K562 (cell line): ENCODE measurements at regions not wholly inside any gene's neighbourhood (a gene's known extent, or its start where the extent isn't known, plus 50 kb on each side); places are given as distances from the start of the nearest gene placed in this dataset.

Experiments used
- ATAC-seq: fragments of 200-7000 bp; cut with Tn5 transposase; 3 replicates; pipeline ENCODE4 v1.9.1; 2020; ENCODE audit warnings: moderate library complexity
- BruUV-seq: library from RNA; stranded (reverse); fragments of 400-500 nt; replicated peaks from 2 replicates; lab custom pipeline; 2021; lab: Mats Ljungman, UMichigan
- CTCF ChIA-PET: fragments of 300-600 bp; formaldehyde crosslinking; extraction: SDS; loops from one replicate; lab custom pipeline; 2021; ENCODE audit warnings: low intra/inter-chr PET ratio; lab: Yijun Ruan, JAX
- POLR2A ChIA-PET: fragments of 300-600, 350-650 bp; sonication (Branson Sonifier 250); formaldehyde crosslinking; extraction: SDS; loops from one replicate; lab custom pipeline; 2021; ENCODE audit warnings: antibody characterized with exemption, inconsistent platforms; lab: Yijun Ruan, JAX
- DNase-seq, 4 experiments: peaks; one replicate each; pipeline versions ENCODE4 v3.0.0 to v3.0.0-alpha.2; 2011 to 2018; ENCODE audit warnings: low spot score in 3 of 4, mixed read lengths in 3 of 4; ENCODE audit errors: extremely low read depth in 1 of 4
- FAIRE-seq: peaks from 2 replicates; lab custom pipeline; 2011; peaks lifted over from hg19 to GRCh38; lab: Jason Lieb, UNC
- H2AFZ ChIP-seq: 2 replicates; pipeline ENCODE4 v1.6.0; 2011; ENCODE audit warnings: low read depth, low read length, control low read depth, inconsistent platforms
- H3K27ac ChIP-seq: fragments of 200-600 bp; 3 replicates; pipeline ENCODE4 v1.8.0; 2011; ENCODE audit warnings: low read depth, mild to moderate bottlenecking, control low read depth, inconsistent platforms, low read length, moderate library complexity, mixed read lengths; ENCODE audit errors: extremely low read depth
- H3K27me3 ChIP-seq, 2 experiments: fragments of 300-600 bp in 1 of 2; 2 replicates in 1 of 2; 3 replicates in 1 of 2; pipeline versions ENCODE4 v1.6.0 to v1.8.0; 2011; ENCODE audit warnings: inconsistent platforms in 2 of 2, low read length in 2 of 2, mild to moderate bottlenecking in 1 of 2, mixed read lengths in 1 of 2, moderate library complexity in 1 of 2; ENCODE audit not compliant: control insufficient read depth in 2 of 2, insufficient read depth in 2 of 2
- H3K36me3 ChIP-seq: fragments of 300-600 bp; 3 replicates; pipeline ENCODE4 v1.8.0; 2011; ENCODE audit warnings: mild to moderate bottlenecking, low read length, inconsistent platforms; ENCODE audit not compliant: control insufficient read depth, insufficient read depth
- H3K4me1 ChIP-seq, 2 experiments: fragments of 200-600 bp in 1 of 2; replicated peaks in 1 of 2; 2 replicates in 1 of 2; 3 replicates in 1 of 2; pipeline versions ENCODE4 v1.5.1 to v1.8.0; 2011; ENCODE audit warnings: inconsistent platforms in 2 of 2, low read length in 2 of 2, mild to moderate bottlenecking in 1 of 2, mixed read lengths in 1 of 2, moderate library complexity in 1 of 2; ENCODE audit not compliant: control insufficient read depth in 2 of 2, insufficient read depth in 2 of 2
- H3K4me2 ChIP-seq: 2 replicates; pipeline ENCODE4 v1.6.1; 2011; ENCODE audit warnings: low read length, control low read depth, inconsistent platforms, mixed read lengths; ENCODE audit not compliant: insufficient read depth
- H3K4me3 ChIP-seq: fragments of 200-600 bp; sonication (generic), shearing (Covaris generic); 2 replicates; pipeline ENCODE4 v1.5.1; 2016; ENCODE audit warnings: control low read depth, inconsistent platforms
- H3K79me2 ChIP-seq: fragments of 200-600 bp; 3 replicates; pipeline ENCODE4 v1.8.0; 2011; ENCODE audit warnings: low read length, inconsistent platforms; ENCODE audit not compliant: control insufficient read depth, insufficient read depth
- H3K9ac ChIP-seq, 2 experiments: 2 replicates each; pipeline versions ENCODE4 v1.6.0 to v1.6.1; 2011; ENCODE audit warnings: low read depth in 2 of 2, low read length in 2 of 2, control low read depth in 1 of 2, inconsistent platforms in 1 of 2, mild to moderate bottlenecking in 1 of 2, mixed read lengths in 1 of 2; ENCODE audit not compliant: insufficient read depth in 1 of 2
- H3K9me1 ChIP-seq: one replicate; pipeline ENCODE4 v1.6.0; 2011; ENCODE audit warnings: inconsistent platforms, mild to moderate bottlenecking, low read length, moderate library complexity; ENCODE audit not compliant: control insufficient read depth, insufficient read depth
- H3K9me3 ChIP-seq: replicated peaks from 2 replicates; pipeline ENCODE4 v1.5.1; 2011; ENCODE audit warnings: low read depth, low read length, inconsistent platforms; ENCODE audit not compliant: control insufficient read depth, insufficient read depth
- H4K20me1 ChIP-seq: replicated peaks from 2 replicates; pipeline ENCODE4 v1.6.1; 2011; ENCODE audit warnings: low read length, inconsistent platforms, mixed read lengths; ENCODE audit not compliant: control insufficient read depth, insufficient read depth
- BACH1 ChIP-seq: fragments of 200-800 bp; sonication (Bioruptor generic); IDR thresholded peaks from 2 replicates; pipeline ENCODE4 v1.6.1; 2016; ENCODE audit warnings: missing genetic modification characterization, missing compliant biosample characterization
- ELK3 ChIP-seq: fragments of 450-650 bp; formaldehyde crosslinking; IDR thresholded peaks from 2 replicates; pipeline ENCODE4 v1.4.0; 2020; ENCODE audit warnings: mild to moderate bottlenecking
- HMBOX1 ChIP-seq: sonication (generic); IDR thresholded peaks from 2 replicates; pipeline ENCODE4 v1.6.1; 2016
- HMG20B ChIP-seq: fragments of 250-450 bp; sonication (Bioruptor Pico); IDR thresholded peaks from 2 replicates; pipeline ENCODE4 v1.5.0; 2021; ENCODE audit warnings: mild to moderate bottlenecking
- MECOM ChIP-seq: fragments of 250-450 bp; sonication (Bioruptor Pico); IDR thresholded peaks from 2 replicates; pipeline ENCODE4 v1.8.0; 2022; ENCODE audit warnings: inconsistent platforms
- MYC ChIP-seq, 2 experiments: fragments of 250-450 bp in 1 of 2; sonication (Bioruptor Pico) in 1 of 2; IDR thresholded peaks; 2 replicates each; pipeline versions ENCODE4 v1.5.1 to v1.6.1; 2012 to 2021; ENCODE audit warnings: low read depth in 2 of 2, borderline replicate concordance in 1 of 2, improper control_type of control experiment in 1 of 2, low read length in 1 of 2, mild to moderate bottlenecking in 1 of 2, moderate library complexity in 1 of 2
- PBX2 ChIP-seq, 2 experiments: IDR thresholded peaks in 1 of 2; conservative IDR thresholded peaks in 1 of 2; 2 replicates each; pipeline ENCODE4 v1.6.1; 2016; ENCODE audit warnings: low read depth in 2 of 2, mild to moderate bottlenecking in 1 of 2, missing compliant biosample characterization in 1 of 2, missing genetic modification characterization in 1 of 2, moderate library complexity in 1 of 2
- RAD51 ChIP-seq: fragments of 450-650 bp; IDR thresholded peaks from 2 replicates; pipeline ENCODE4 v1.7.1; 2016; ENCODE audit warnings: low read depth, mild to moderate bottlenecking, borderline replicate concordance
- ZNF197 ChIP-seq: fragments of 200-800 bp; sonication (Bioruptor generic); IDR thresholded peaks from 2 replicates; pipeline ENCODE4 v1.6.1; 2016; ENCODE audit warnings: low read depth, missing genetic modification characterization, missing compliant biosample characterization
- ZNF274 ChIP-seq: IDR thresholded peaks from 2 replicates; pipeline ENCODE4 v1.6.1; 2011; ENCODE audit warnings: low read depth, mild to moderate bottlenecking, low read length, moderate library complexity, borderline replicate concordance
- ZNF57 ChIP-seq: fragments of 450-650 bp; formaldehyde crosslinking; IDR thresholded peaks from 2 replicates; pipeline ENCODE4 v1.4.0; 2020; ENCODE audit warnings: mild to moderate bottlenecking, moderate library complexity
- WGBS: fragments of 100-300 bp; shearing (Covaris generic); methylation state at CpG from one replicate; pipeline ENCODE4 v1.1.6; 2016; ENCODE audit warnings: low coverage, mixed read lengths; ENCODE audit not compliant: insufficient coverage; ENCODE audit errors: missing lambda C conversion rate; 5-methylcytosine and 5-hydroxymethylcytosine counted together
- in situ Hi-C: fragments of 300-500 bp; cut with MboI; formaldehyde crosslinking; loops from 4 replicates; pipeline ENCODE4 v1.15.0; 2018; ENCODE audit warnings: inconsistent platforms, mixed read lengths
- intact Hi-C: fragments of 100-400 bp; cut with micrococcal nuclease; formaldehyde crosslinking; loops from 2 replicates; pipeline ENCODE4 v1.14.2; 2022
- TF ChIP-seq, protein P1 (sequence below): fragments of 250-450 bp; sonication (Bioruptor Pico); IDR thresholded peaks from 2 replicates; pipeline ENCODE4 v1.6.1; 2021; ENCODE audit warnings: mild to moderate bottlenecking
- TF ChIP-seq, protein P2 (sequence below): fragments of 450-650 bp; IDR thresholded peaks from 2 replicates; pipeline ENCODE4 v1.6.1; 2016; ENCODE audit warnings: borderline replicate concordance

DNA sequence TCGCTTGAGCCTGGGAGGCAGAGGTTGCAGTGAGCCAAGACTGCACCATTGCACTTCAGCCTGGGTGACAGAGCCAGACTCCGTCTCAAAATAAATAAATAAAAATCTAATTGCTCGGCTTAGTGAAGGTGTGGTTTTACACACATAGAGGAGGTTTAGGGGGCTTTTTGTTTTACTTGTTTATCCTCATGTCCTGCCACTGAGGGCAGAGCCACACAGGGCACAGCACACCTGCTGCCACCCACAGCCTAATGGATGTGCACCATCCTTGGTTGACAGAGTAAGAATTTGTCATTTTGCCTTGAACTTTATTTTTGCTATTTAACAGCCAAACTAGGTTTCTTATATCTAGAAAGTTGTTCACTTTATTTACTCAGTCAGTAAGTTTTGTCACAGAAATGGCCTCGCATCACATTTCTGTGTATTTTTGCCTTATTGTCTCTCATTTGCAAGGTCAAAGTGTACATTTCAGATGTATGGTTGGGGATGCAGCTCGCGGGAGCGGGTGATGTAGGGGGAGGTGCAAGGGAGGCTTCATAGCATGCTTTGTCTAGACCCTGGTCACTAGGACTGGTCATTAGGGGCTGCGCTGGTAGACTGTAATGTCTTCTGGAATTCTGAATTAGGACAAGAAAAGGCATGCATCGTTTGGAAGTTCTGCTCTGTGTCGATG lies 67.8 kb upstream of the NAA20 start:
- Histone ChIP-seq H3K4me2 (no peak overlapping the region), H3K9ac (no peak overlapping the region), H3K9me1 (no peaks in the 10 kb centered on the region), H3K4me3 (no peak overlapping the region), H3K36me3 (no peaks in the 10 kb centered on the region), H3K9me3 (no peaks in the 10 kb centered on the region), H2AFZ (no peak overlapping the region), H3K79me2 (no peaks in the 10 kb centered on the region), H3K27me3 (no peaks in the 10 kb centered on the region), H4K20me1 (no peaks in the 10 kb centered on the region), H3K27ac (no peak overlapping the region), H3K4me1 (0 out of 5 replicates have a peak, but pooled peaks cover 0 to 2% of the 10 kb centered on the region in 2 experiments)
- WGBS = 1% methylated on average over 8 of the region's 10 CpGs
- TF ChIP-seq MECOM (CRISPR knock-in tag) (no peak), BACH1 (tag) (no peak), ZNF57 (no peak), ZNF197 (CRISPR knock-in tag) (no peak), PBX2 (CRISPR knock-in tag; IDR thresholded peaks at IDR 0.05; ENCODE audit: low read depth) (no peak), PBX2 (tag; conservative IDR thresholded peaks at IDR 0.05; ENCODE audit: low read depth) (no peak), ZNF274 (no peak), HMBOX1 (no peak), HMG20B (CRISPR knock-in tag) (no peak), RAD51 (no peak), MYC (IDR thresholded peaks at IDR 0.05; ENCODE audit: low read depth, low read length) (no peak), MYC (CRISPR knock-in tag; IDR thresholded peaks at IDR 0.05; ENCODE audit: borderline replicate concordance, low read depth) (no peak), ELK3 (CRISPR knock-in tag) (no peak)
- TF ChIP-seq, protein P1, sequence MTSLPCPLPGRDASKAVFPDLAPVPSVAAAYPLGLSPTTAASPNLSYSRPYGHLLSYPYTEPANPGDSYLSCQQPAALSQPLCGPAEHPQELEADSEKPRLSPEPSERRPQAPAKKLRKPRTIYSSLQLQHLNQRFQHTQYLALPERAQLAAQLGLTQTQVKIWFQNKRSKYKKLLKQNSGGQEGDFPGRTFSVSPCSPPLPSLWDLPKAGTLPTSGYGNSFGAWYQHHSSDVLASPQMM (CRISPR knock-in tag) = no peak
- TF ChIP-seq, protein P2, sequence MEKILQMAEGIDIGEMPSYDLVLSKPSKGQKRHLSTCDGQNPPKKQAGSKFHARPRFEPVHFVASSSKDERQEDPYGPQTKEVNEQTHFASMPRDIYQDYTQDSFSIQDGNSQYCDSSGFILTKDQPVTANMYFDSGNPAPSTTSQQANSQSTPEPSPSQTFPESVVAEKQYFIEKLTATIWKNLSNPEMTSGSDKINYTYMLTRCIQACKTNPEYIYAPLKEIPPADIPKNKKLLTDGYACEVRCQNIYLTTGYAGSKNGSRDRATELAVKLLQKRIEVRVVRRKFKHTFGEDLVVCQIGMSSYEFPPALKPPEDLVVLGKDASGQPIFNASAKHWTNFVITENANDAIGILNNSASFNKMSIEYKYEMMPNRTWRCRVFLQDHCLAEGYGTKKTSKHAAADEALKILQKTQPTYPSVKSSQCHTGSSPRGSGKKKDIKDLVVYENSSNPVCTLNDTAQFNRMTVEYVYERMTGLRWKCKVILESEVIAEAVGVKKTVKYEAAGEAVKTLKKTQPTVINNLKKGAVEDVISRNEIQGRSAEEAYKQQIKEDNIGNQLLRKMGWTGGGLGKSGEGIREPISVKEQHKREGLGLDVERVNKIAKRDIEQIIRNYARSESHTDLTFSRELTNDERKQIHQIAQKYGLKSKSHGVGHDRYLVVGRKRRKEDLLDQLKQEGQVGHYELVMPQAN = no peak
- intact Hi-C loops = no loop called here
- in situ Hi-C loops = no loop called here
- ATAC-seq = no peak
- no peak for DNase-seq
- CTCF ChIA-PET = no interaction called here
- POLR2A ChIA-PET = no interaction called here
- BruUV-seq = no TSS peak
- no peak for FAIRE-seq
